NCI-H510A (cell line): ENCODE measurements at regions not wholly inside any gene's neighbourhood (a gene's known extent, or its start where the extent isn't known, plus 50 kb on each side); places are given as distances from the start of the nearest gene placed in this dataset.

ENCODE experiments used
- DNase-seq: peaks from one replicate; lab custom pipeline; 2025; lab: John Stamatoyannopoulos, UW

DNA sequence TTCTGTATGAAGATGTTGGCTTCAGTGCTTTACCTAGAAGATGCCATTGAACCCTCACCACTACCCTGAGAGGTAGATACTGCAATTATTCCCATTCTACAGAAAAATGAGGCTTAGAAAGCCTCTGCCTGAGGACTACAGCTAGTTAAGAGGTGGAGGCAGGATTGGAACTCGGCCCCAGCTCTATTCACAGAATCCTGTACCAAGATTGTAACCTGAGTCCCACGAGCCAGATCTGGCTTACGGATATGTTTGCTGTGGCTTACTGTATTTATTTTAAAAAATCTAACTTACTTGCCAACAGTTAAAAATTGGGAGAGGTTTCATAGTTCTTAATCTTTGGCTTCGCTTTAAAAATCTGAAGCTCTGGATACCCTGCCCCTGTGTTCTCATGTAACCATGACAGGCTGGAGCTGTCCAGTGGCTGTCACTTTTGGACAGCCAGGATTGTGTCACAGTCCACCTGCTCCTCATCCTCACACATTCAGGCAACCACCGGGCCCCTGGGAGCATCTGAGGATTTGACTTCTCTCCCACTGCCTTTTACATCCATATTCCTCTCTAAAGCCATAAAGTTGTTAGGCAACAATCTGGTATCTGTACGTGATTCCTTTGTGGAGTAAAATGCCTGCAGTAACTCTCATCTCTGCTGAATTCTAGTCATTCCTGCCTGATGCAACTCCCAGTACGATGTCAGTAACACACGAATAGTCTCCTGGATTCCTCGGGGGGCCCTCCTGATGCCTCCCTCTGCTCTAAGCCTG, 160.8 kb upstream of the SERP2 start:
- no peak for DNase-seq

DNA sequence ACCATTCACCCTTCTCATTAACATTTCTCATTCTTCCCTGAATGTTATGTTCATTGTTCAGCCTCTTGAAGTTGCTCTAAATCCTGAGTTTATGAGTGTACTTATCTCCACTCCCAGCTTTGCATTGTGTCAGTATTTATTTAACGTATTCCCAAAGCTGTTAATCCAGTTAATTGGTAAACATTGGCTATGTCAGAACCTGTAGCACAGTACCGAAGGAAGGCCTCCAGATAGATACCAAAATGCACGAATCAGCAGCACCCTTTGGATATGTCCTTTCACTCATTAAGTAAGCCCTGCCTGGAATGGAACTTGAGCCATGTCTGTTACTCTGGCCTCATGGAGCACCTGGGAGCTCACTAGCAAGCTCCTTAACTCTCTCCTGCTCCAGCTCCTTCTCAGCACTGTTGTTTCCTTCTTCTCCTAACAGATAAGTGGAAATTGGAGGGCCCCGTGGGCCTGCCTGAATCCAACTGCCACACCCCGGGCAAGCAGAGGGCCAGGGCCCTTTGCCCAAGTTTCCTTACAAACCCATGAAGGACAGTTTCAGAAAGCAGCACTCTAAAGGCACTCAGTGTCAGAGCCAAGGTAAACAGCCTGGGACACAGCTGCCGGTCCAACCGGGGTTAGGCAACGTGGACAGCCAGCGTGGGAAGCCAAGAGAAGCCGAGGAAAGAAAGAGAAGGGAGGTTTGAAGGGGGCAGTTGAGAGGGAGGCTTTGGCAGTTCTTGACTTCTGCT, 155.0 kb upstream of the SERP2 start:
- peak; percentile 61 for DNase-seq

DNA sequence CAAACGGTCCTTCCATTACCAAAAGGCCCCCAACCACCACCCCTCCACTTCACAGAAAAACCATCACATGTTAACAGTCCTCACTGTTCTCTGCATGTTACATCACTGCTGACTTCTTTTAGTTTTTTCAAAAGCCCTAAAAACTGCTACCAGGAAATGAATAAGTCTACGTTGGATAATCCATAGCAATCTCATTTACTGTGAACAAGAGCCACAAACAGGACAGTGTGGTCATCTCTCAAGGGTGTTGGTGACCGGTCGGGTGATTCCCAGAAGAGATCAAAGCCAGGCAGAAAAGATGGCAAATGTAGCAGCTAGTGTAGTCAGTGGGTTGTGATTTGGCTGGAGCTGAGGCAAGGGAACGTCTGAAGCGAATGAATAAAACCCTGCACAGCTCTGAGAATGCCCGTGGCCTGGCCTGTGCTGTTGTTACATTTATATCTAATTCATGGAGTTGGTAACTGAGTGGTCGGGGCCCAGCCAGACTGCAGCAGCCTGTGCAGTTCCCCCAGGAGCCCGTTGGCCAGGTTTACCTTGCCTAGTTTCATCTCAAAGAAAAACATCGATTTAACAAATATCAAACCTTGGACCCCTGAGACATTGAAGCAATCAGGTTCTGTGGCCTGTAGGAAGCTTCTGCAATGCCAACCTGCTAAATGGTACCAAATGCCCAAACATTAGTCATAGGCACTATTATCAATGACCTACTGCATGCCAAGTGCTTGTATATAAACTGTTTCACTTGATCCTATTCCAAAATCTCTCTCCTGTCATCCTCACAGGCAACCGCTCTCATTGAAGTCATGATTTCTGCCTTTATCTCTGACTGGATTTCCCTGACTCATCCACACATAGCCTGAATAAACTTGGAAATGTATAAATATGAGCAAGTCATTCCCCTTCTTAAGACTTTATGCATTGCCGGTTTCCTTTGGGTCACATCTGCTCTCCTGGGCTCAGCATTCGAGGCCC, 153.8 kb upstream of the SERP2 start:
- DNase-seq: no peak

DNA sequence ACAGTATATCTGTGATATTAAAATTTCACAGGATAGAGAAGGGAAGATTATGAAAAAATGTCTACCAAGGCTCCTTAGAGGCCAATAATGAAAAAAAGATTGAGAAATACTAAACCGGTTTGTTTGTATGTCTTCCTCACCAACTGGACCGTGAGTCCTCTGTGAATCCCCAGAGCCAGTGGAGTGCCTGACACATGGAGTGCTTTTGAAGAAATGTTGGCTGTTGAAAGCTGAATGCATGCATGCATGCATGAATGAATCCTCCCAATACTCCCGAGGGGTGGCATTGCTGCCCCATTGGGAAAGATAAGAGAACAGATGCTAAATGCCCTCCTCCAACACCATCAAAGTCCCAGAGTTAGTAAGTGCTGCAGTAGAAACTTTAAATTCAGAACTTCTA, 152.7 kb upstream of the SERP2 start:
- DNase-seq: no peak

DNA sequence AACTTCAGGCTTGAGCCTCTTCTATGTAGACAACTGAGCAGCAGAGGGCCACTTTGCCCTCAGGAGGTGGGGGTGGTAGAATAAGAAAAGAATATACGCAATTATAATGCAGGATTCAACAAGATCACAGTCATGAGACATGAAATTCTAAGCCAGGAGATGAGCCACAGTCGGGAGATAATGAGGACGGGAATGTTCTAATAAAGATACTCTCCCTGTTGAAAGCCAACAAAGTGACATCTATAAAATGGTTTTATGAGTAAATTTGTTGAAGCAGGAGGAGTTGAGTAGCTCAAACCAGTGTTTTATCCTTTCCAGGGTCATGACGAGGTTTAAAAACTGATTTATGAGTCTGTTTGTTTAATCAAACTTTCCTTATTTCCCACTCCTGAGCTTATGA, 152.0 kb upstream of the SERP2 start:
- no peak for DNase-seq

DNA sequence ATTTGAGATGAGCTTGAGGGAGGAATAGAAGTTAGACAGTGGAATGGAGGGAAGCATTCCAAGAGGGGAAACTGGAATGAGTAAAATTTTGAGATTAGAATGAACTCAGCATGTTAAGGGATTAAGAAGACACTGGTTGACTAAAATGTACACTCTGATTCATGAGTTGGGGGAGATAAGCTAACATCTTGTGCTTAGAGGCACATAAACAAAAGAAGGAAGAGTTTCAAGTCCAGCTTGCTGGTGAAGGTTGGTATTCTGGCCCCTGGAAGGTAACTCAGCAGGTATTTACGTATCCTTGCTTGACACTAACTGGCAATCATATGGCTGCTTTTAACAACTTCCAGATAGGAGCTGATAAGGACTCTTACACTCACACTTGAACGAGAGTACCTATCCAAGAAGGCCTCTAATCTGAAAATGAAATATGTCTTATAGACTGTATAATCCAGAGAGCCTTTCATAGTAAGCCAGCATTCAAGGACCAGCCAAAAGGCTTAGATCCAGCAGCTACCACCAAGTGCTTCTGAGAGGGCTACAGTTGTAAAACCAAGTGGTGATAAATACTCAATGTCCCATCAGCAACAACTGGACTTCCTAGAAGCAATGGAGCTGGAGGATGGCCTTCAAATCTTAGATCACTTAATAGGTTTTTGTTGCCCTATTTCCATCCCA, 149.7 kb upstream of the SERP2 start:
- no peak for DNase-seq

DNA sequence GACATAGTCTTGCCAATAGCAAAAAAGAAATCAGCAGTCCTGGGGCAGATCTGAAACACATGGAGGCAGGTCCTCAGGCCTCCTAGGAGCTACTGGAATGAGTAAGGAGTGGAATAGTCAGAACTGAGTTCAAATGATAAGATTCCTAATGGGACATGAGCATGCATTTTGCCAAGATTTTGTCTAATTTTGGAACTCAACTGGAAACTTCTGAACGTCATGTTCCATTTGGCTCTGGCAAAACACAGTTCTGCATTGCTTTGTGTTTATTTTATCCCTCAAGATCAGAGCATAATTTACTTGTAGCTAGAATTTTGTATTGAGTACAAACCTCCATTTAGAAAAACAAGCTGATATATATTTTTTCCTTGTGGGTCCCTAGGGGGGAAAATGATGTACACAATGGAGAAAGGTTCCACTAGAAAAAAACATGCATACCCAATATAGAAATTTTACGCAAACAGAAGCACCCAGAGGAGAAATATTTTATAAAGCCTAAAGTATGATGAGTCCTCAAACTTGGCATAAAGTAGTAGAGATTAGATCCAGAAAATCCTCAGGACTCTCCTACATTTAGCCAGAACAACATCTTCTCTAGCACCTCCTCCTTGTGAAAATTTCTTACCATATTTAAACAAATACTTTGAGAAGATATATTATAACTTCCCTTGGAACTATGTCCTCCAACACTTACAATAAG, 149.0 kb upstream of the SERP2 start:
- DNase-seq: no peak

DNA sequence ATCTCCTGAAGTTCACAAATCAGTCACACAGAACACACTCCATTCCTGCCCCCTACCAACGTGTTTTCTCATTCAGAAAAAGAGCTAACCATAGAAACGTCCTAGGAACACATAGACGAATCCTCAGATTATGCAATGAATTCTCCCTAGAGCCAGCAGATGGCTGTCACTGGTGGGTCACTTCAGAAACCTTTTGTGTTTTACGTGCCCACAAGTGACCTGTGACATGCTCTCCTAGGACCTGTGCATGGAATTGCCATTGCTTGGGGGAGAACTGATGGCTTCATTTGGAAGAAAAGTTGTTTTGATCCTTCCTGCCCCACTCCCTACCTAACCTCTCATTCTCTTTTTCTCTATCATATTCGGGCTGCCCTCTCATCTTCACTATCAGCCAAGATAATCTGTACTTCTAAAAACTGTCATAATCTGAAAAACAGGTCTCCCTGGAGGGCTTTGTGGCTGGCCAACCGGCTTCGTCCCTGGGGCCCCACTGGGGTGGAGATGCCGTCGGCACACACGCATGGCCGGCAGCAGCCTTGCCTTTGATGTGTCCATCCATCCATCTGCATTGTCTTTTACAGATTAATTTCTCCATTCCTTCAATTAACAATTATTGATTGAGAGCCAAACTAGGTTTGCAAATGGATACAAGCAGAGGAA, 144.1 kb upstream of the SERP2 start:
- DNase-seq: no peak

DNA sequence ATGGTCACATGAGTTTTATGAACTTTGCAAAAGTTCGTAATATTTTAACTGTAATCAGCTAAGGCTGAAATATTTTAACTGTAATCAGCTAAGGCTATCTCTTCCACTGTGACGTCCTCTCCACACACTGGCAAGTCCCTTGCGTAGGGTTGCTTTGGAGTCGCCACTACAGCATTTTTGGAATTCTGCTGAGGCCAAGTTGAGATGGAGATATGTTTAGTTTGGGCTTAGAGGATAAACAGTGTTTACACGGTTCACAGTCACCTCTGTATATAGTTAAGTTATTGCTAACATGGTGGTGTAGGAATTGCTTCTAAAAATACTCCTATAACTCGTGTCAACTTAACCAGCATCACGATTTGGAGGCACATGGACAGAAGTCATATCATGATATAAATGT, 143.6 kb upstream of the SERP2 start:
- DNase-seq: no peak

DNA sequence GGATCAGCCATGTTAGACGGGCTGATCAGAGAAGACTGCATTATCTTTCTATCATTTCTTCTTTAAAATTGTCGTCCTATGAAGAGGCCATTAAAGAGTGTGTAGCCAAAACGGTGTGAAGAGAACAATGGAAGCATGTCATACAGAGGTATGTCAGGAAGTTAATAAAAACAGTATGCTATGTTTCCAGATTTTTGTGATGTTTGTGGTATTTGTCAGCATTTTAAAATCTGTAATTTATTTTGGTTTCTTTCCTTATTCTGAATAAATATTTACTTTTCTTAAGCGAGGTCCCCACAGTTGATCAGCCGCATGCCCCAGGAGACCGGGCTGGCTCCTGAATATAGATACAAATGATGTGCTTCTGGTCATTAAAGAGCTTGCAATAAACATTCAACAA, 142.9 kb upstream of the SERP2 start:
- DNase-seq: no peak

DNA sequence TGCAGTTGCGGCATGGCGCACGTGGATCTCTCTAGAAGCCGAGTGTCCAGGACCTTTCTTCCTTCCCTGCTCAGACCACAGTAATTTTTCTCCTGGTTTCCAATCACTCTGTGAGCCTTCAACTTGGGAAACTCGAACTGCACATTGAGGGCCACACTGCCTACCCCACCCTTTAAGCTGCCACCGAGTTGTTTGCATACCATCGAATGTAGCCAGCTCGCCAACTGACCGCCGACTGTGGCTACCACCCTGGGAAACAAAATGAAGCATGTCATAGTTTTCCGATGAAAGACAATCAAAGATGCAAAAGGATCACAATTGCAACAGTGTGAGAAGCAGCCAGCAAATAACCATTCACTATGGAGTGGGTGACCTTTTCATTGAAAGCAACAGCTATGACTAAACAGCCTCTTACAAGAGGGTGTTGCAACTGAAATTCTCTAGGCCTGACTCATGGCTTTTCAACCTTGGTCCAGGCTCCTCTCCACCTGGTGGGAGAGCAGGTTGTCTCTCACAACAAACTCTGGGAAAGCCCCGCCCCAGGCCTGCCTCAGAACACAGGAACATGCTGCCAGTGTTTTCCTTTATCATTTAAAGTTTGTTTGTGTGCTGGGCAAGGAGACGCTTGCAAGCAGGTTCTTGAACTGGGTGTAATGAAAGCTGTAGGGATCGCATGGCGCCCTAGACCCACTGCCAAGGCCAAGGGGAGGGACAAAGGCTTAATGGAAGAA, 141.7 kb upstream of the SERP2 start:
- peak; percentile 23 for DNase-seq

DNA sequence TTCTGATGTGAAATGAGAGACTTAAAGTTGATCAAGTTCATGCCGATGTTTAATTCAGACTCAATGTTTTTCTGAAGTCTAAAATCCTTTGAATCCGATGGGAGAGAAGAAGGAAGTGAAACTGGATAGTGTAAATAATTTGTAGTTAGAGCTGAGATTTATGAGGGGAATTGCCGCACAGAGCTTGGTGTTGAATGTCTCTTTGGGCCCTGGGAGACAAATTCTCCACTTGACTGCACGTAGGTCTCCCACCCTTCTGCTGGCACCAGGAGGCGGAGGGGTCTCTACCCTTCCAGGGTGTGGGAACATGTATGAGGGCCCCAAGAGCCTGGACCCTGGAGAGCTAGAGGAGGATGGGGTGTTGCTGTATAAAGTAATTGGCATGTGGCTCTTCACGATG, 140.8 kb upstream of the SERP2 start:
- no peak for DNase-seq

DNA sequence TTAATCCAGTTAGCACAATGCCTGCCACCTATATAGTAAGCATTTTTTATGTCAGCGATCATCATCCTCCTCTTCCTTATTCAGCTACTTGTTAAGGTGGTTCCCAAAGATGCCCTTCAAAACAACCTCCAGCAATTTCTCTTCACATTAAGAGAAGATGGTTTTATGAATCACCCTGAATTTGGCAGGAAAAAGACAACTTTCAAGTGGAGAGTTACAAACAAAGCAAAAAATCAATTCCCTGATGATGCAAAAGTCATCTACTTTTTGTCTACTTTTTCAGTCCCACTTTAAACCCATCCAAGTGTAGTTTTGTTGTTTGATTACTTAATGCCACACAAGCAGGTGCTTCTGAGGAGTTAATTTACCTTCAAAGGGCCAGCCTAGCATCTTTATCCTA, 139.1 kb upstream of the SERP2 start:
- no peak for DNase-seq

DNA sequence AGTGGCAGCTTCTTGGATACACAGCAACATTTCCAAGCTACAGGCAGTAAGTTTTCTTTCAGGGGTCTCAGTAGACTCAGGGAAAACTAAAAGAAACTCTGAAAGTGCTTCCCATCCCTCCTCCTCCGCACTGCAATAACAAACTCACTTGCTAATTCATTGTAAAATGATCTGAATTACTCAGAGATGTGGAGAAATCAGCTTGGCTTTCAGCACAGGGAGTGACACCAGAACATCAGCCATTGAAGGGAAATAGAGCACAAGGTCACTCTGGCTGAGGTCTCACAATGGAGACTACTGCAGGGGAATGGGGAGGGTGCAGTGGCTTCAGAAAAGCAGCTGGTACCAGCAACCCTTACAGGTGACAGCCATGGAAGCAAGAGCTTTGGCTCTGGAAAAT, 137.3 kb upstream of the SERP2 start:
- DNase-seq: no peak

DNA sequence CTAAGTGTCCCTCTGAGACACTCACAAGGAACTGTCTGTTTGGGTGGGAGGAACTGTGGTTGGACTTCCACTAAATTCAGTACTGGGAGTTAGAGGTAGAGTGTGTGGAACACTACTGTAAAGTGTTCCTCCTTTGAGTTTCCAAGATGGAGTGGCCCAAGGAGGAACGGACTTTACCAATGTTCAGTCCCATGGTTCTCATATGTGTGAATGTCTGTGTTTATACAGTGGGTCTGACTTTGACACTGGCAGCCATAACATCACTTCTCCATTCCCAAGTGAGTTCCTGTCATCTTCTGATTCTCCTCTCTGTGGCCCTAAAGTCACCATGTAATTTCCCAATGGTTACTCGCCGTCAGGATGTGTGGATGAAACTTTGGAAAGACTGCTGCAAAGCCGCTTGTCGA, 136.8 kb upstream of the SERP2 start:
- no peak for DNase-seq

DNA sequence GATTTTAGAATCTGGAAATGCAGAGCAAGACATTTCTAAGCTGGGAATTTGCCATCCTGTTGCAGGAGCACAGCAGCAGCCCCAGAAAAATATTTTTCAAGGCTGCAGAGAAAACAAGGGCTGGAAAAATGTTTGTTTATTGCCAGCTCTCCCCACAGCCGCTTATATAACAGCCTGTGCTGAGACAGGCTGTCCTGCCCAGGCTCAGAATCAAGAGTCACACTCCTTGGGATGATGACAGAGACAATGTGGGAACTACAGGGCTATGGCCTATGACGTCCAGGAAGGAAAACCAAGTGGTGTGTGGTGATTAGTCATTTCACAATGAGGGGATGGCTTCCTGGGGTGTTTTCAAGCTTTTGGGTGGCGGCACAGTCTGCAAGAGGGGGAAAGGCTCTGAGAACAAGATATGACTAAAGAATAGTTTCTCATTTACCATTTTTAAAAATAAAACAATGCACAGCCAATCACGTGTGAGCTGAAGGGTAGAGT, 136.3 kb upstream of the SERP2 start:
- no peak for DNase-seq

DNA sequence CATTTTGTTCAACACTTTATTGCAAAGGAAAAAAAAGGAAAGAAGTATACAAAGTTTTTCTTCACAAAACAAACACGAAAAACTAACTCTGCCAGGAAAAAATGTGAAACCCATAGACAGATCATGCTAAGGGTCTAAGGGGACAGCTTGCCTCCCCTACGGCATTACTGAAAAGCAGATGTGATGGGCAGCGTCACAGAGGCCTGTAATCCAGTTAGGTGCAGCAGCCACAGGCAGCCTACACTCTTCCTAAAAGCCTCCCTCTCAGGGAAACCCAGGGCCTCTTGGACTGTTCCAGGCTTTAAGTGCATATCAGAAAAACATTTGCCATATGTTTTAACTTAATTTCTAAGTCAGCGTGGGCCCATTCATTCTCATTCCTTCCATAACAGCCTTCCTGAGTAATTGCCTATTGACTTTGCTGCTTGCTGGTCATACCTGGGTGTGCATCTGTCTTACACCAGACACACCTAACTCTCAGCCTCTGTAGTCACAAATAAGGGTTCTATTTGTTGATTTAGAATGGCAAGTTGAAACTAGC, 135.7 kb upstream of the SERP2 start:
- DNase-seq: no peak

DNA sequence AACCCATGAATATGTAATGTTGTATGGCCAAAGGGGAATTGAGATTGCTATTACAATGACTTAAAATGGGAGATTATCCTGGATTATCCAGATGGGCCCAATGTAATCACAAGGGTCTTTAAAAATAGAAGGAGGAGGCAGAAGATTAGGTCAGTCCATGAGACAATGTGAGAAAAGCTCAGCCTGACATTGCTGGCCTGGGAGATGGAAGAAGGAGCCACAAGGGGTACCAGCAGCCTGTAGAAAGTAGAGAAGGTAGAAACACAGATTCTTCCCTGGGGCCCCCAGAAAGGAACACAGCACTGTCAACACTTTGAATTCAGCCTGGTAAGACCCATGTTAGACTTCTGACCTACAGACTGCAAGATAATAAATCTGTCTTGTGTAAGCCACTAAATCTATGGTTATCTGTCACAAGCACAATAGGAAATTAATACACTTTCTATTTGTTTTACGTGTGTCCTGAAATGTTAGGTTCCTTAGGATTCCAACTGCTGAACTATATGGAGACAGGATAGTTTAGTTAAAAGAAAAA, 132.9 kb upstream of the SERP2 start:
- DNase-seq: no peak

DNA sequence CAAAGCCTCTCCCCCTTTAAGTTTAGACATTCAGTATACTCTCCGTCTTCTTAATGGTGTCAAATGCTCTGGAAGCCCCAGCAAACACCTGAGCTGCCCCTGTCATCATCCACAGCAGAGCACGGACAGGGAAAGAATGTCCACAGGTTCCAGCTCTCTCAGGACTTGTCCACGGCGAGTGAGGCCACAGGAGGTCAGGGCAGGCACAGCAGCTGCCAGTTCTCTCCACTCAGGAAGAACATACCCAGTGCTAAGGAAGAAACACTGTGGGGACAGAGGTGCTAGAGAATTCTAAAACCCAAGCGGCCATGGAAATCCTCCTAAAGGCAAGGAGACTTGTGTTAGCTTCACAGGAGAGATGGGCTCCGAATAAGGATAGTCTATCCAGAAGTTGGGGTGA, 132.0 kb upstream of the SERP2 start:
- no peak for DNase-seq
